OCI-LY1 (cell line): ENCODE measurements at regions not wholly inside any gene's neighbourhood (a gene's known extent, or its start where the extent isn't known, plus 50 kb on each side); places are given as distances from the start of the nearest gene placed in this dataset.

ENCODE experiments used
- EZH2 ChIP-seq: fragments of 200-600 bp; sonication (generic), shearing (Covaris generic); IDR thresholded peaks from 2 replicates; pipeline ENCODE4 v1.8.0; 2017; ENCODE audit warnings: borderline replicate concordance, mixed run types, mild to moderate bottlenecking, antibody characterized with exemption, low read length, moderate library complexity, mixed read lengths
- TF ChIP-seq, protein P1 (sequence below): fragments of 200-600 bp; sonication (generic), shearing (Covaris generic); IDR thresholded peaks from 2 replicates; pipeline ENCODE4 v1.5.1; 2017; ENCODE audit warnings: mild to moderate bottlenecking, antibody characterized with exemption, low read length, moderate library complexity, mixed read lengths

GRCh38 chr1:239155466-239156091 is 230.8 kb upstream of the CHRM3 start:
- TF ChIP-seq, protein P1, sequence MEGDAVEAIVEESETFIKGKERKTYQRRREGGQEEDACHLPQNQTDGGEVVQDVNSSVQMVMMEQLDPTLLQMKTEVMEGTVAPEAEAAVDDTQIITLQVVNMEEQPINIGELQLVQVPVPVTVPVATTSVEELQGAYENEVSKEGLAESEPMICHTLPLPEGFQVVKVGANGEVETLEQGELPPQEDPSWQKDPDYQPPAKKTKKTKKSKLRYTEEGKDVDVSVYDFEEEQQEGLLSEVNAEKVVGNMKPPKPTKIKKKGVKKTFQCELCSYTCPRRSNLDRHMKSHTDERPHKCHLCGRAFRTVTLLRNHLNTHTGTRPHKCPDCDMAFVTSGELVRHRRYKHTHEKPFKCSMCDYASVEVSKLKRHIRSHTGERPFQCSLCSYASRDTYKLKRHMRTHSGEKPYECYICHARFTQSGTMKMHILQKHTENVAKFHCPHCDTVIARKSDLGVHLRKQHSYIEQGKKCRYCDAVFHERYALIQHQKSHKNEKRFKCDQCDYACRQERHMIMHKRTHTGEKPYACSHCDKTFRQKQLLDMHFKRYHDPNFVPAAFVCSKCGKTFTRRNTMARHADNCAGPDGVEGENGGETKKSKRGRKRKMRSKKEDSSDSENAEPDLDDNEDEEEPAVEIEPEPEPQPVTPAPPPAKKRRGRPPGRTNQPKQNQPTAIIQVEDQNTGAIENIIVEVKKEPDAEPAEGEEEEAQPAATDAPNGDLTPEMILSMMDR, result no peak
- TF ChIP-seq EZH2, result no peak
